HepG2 (cell line): ENCODE measurements at regions not wholly inside any gene's neighbourhood (a gene's known extent, or its start where the extent isn't known, plus 50 kb on each side); places are given as distances from the start of the nearest gene placed in this dataset.

Experiments
- ATM ChIP-seq: fragments of 450-650 bp; IDR thresholded peaks from 2 replicates; pipeline ENCODE4 v1.7.1; 2017; ENCODE audit warnings: mild to moderate bottlenecking, borderline replicate concordance
- ESRRA ChIP-seq: sonication (generic); formaldehyde crosslinking; IDR thresholded peaks from 2 replicates; pipeline ENCODE4 v1.5.1; 2020; ENCODE audit warnings: mild to moderate bottlenecking, low read depth, missing genetic modification reagents
- HDAC6 ChIP-seq: fragments of 200-600 bp; sonication (generic); IDR thresholded peaks from 2 replicates; pipeline ENCODE4 v1.7.0; 2017; ENCODE audit warnings: mild to moderate bottlenecking, antibody characterized with exemption, low read length, low read depth
- ISL2 ChIP-seq: sonication (generic); formaldehyde crosslinking; IDR thresholded peaks from 2 replicates; pipeline ENCODE4 v1.5.0; 2020; ENCODE audit warnings: missing genetic modification reagents
- JARID2 ChIP-seq: sonication (generic); formaldehyde crosslinking; IDR thresholded peaks from 2 replicates; pipeline ENCODE4 v1.8.1; 2023; ENCODE audit warnings: missing genetic modification reagents, inconsistent platforms; ENCODE audit not compliant: insufficient replicate concordance
- JUNB ChIP-seq: sonication (generic); formaldehyde crosslinking; IDR thresholded peaks from 2 replicates; pipeline ENCODE4 v1.8.0; 2022; ENCODE audit warnings: missing genetic modification reagents, mild to moderate bottlenecking, borderline replicate concordance
- KDM2A ChIP-seq: sonication (generic); formaldehyde crosslinking; IDR thresholded peaks from 2 replicates; pipeline ENCODE4 v1.4.0; 2020; ENCODE audit warnings: low read depth, missing genetic modification reagents, borderline replicate concordance
- MED13 ChIP-seq: sonication (generic); formaldehyde crosslinking; IDR thresholded peaks from 2 replicates; pipeline ENCODE4 v1.5.0; 2020; ENCODE audit warnings: missing genetic modification reagents
- MYNN ChIP-seq: sonication (generic); formaldehyde crosslinking; IDR thresholded peaks from 2 replicates; pipeline ENCODE4 v1.4.0; 2020; ENCODE audit warnings: mild to moderate bottlenecking, low read depth, missing genetic modification reagents
- NFIB ChIP-seq: sonication (generic); formaldehyde crosslinking; IDR thresholded peaks from 2 replicates; pipeline ENCODE4 v1.9.0; 2021; ENCODE audit warnings: missing genetic modification reagents, mild to moderate bottlenecking, borderline replicate concordance
- NONO ChIP-seq, 2 experiments: fragments of 450-650 bp in 1 of 2; sonication (generic) in 1 of 2; formaldehyde crosslinking in 1 of 2; IDR thresholded peaks in 1 of 2; conservative IDR thresholded peaks in 1 of 2; 2 replicates each; pipeline versions ENCODE4 v1.6.1 to v1.8.0; 2017 to 2022; ENCODE audit warnings: mild to moderate bottlenecking in 1 of 2, missing genetic modification reagents in 1 of 2, moderate library complexity in 1 of 2
- POGZ ChIP-seq: sonication (generic); formaldehyde crosslinking; IDR thresholded peaks from 2 replicates; pipeline ENCODE4 v1.4.0; 2020; ENCODE audit warnings: mild to moderate bottlenecking, missing genetic modification reagents
- SNAPC5 ChIP-seq: sonication (generic); formaldehyde crosslinking; IDR thresholded peaks from 2 replicates; pipeline ENCODE4 v1.8.1; 2023; ENCODE audit warnings: mild to moderate bottlenecking, missing genetic modification reagents, borderline replicate concordance
- SP1 ChIP-seq, 2 experiments: fragments of 450-650 bp in 1 of 2; sonication (generic) in 1 of 2; formaldehyde crosslinking in 1 of 2; IDR thresholded peaks; 2 replicates each; pipeline versions ENCODE4 v1.4.0 to v1.6.1; 2016 to 2020; ENCODE audit warnings: missing genetic modification reagents in 1 of 2
- TCF7 ChIP-seq: sonication (generic); IDR thresholded peaks from 2 replicates; pipeline ENCODE4 v1.6.1; 2016; ENCODE audit warnings: antibody characterized with exemption, low read depth
- THRA ChIP-seq: sonication (generic); formaldehyde crosslinking; IDR thresholded peaks from 2 replicates; pipeline ENCODE4 v1.4.0; 2020; ENCODE audit warnings: missing genetic modification reagents, borderline replicate concordance
- THYN1 ChIP-seq: sonication (generic); formaldehyde crosslinking; IDR thresholded peaks from 2 replicates; pipeline ENCODE4 v1.8.1; 2023; ENCODE audit warnings: low read depth, mild to moderate bottlenecking, moderate library complexity, missing genetic modification reagents, borderline replicate concordance
- TOPORS ChIP-seq: sonication (generic); formaldehyde crosslinking; IDR thresholded peaks from 2 replicates; pipeline ENCODE4 v1.8.0; 2023; ENCODE audit warnings: mild to moderate bottlenecking, missing genetic modification reagents
- ZFX ChIP-seq: sonication (generic); formaldehyde crosslinking; IDR thresholded peaks from 2 replicates; pipeline ENCODE4 v1.4.0; 2020; ENCODE audit warnings: mild to moderate bottlenecking, low read depth, missing genetic modification reagents, moderate library complexity
- ZKSCAN5 ChIP-seq: sonication (generic); formaldehyde crosslinking; IDR thresholded peaks from 2 replicates; pipeline ENCODE4 v1.5.1; 2020; ENCODE audit warnings: mild to moderate bottlenecking, missing genetic modification reagents
- ZNF3 ChIP-seq: IDR thresholded peaks from 2 replicates; pipeline ENCODE4 v1.7.0; 2017; ENCODE audit warnings: inconsistent platforms
- ZNF317 ChIP-seq: sonication (generic); formaldehyde crosslinking; IDR thresholded peaks from 2 replicates; pipeline ENCODE4 v1.5.0; 2020; ENCODE audit warnings: mild to moderate bottlenecking, missing genetic modification reagents
- ZNF563 ChIP-seq: sonication (generic); formaldehyde crosslinking; IDR thresholded peaks from 2 replicates; pipeline ENCODE4 v1.8.0; 2022; ENCODE audit warnings: mild to moderate bottlenecking, moderate library complexity, missing genetic modification reagents
- ZNF589 ChIP-seq: sonication (generic); formaldehyde crosslinking; conservative IDR thresholded peaks from 2 replicates; pipeline ENCODE4 v1.8.0; 2022; ENCODE audit warnings: mild to moderate bottlenecking, moderate library complexity, missing genetic modification reagents
- TF ChIP-seq, protein P1 (sequence below): sonication (generic); formaldehyde crosslinking; IDR thresholded peaks from 2 replicates; pipeline ENCODE4 v1.5.1; 2020; ENCODE audit warnings: mild to moderate bottlenecking, missing genetic modification reagents, moderate library complexity
- TF ChIP-seq, protein P2 (sequence below): IDR thresholded peaks from 2 replicates; pipeline ENCODE4 v1.6.1; 2016; ENCODE audit warnings: missing compliant biosample characterization, missing genetic modification reagents, borderline replicate concordance
- TF ChIP-seq, protein P3 (sequence below): sonication (generic); formaldehyde crosslinking; IDR thresholded peaks from 2 replicates; pipeline ENCODE4 v1.5.0; 2020; ENCODE audit warnings: mild to moderate bottlenecking, low read depth, missing genetic modification reagents, borderline replicate concordance

GRCh38 chr4:98778206-98778605 is 119.8 kb upstream of the TSPAN5 start (continued):
- TF ChIP-seq THRA (CRISPR knock-in tag) (peak; percentile 54; the same call in 1 of the 2 replicates), ZNF563 (no peak), TOPORS (CRISPR knock-in tag) (no peak), ZNF3 (CRISPR knock-in tag) (no peak), ZNF589 (no peak), MED13 (CRISPR knock-in tag) (no peak), ESRRA (CRISPR knock-in tag) (no peak), HDAC6 (no peak), ISL2 (CRISPR knock-in tag) (peak; percentile 65; the same call in 1 of the 2 replicates), POGZ (CRISPR knock-in tag) (peak; percentile 75), ATM (no peak), SP1 (IDR thresholded peaks at IDR 0.05) (no peak), SP1 (CRISPR knock-in tag; IDR thresholded peaks at IDR 0.05) (no peak), JARID2 (CRISPR knock-in tag) (no peak), TCF7 (peak; percentile 66), ZKSCAN5 (CRISPR knock-in tag) (no peak), NONO (IDR thresholded peaks at IDR 0.05) (no peak), NONO (CRISPR knock-in tag; conservative IDR thresholded peaks at IDR 0.05) (no peak), THYN1 (no peak), SNAPC5 (CRISPR knock-in tag) (no peak), ZNF317 (CRISPR knock-in tag) (peak; percentile 99), NFIB (no peak), ZFX (CRISPR knock-in tag) (no peak), MYNN (CRISPR knock-in tag) (no peak), KDM2A (no peak), JUNB (peak; percentile 89)
- TF ChIP-seq, protein P1, sequence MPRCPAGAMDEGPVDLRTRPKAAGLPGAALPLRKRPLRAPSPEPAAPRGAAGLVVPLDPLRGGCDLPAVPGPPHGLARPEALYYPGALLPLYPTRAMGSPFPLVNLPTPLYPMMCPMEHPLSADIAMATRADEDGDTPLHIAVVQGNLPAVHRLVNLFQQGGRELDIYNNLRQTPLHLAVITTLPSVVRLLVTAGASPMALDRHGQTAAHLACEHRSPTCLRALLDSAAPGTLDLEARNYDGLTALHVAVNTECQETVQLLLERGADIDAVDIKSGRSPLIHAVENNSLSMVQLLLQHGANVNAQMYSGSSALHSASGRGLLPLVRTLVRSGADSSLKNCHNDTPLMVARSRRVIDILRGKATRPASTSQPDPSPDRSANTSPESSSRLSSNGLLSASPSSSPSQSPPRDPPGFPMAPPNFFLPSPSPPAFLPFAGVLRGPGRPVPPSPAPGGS (CRISPR knock-in tag): no peak
- TF ChIP-seq, protein P2, sequence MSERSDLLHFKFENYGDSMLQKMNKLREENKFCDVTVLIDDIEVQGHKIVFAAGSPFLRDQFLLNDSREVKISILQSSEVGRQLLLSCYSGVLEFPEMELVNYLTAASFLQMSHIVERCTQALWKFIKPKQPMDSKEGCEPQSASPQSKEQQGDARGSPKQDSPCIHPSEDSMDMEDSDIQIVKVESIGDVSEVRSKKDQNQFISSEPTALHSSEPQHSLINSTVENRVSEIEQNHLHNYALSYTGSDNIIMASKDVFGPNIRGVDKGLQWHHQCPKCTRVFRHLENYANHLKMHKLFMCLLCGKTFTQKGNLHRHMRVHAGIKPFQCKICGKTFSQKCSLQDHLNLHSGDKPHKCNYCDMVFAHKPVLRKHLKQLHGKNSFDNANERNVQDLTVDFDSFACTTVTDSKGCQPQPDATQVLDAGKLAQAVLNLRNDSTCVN (CRISPR knock-in tag): no peak
- TF ChIP-seq, protein P3, sequence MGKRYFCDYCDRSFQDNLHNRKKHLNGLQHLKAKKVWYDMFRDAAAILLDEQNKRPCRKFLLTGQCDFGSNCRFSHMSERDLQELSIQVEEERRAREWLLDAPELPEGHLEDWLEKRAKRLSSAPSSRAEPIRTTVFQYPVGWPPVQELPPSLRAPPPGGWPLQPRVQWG: no peak
